ENCODE measurements at regions not wholly inside any gene's neighbourhood (a gene's known extent, or its start where the extent isn't known, plus 50 kb on each side); places are given as distances from the start of the nearest gene placed in this dataset.

DNA sequence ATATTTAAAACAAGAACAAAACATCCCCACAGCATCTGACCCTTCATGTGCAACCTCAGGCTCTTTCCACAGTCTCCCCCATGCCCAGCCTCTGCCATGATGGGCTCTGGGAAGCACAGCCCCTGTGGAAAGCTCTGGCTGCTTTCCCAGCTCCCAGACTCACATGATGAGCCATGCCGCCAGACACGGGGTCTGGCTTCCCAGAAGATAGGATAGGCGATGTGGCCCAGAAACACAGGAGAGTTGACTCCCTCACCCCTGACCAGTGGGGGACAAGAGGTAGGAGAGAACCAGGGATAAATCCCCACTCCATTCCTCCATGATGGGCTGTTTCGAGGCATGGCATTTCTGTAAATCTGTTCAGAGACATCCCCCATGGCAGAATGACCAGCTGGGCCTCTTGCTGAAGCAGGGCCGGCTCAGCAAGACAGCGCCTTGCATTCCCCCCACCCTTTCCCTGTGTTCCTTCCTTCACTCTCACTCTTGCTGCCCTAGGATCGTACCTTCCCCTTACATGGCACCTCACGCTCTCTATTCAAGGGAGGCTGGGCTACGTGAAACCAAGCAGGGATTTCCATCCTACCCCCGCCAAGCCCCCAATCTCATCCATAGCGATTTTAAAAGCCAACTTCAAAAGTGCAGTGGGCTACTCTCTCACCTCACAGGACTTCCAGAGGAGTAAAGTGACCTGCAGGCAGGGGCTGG is 192.4 kb downstream of the ABHD5 start:
- intact Hi-C loops (cut with DNase I) = loop anchor here (10.0 kb wide), 1 partner anchor 182 kb away; no protein-coding TSS in a partner anchor
- ATAC-seq = no peak
- no peak for DNase-seq (ENCODE audit: missing footprints)

- no peak for DNase-seq (ENCODE audit: missing footprints)
Observed at GRCh38 chr3:43883729-43884396, 193.1 kb downstream of the ABHD5 start.

DNA sequence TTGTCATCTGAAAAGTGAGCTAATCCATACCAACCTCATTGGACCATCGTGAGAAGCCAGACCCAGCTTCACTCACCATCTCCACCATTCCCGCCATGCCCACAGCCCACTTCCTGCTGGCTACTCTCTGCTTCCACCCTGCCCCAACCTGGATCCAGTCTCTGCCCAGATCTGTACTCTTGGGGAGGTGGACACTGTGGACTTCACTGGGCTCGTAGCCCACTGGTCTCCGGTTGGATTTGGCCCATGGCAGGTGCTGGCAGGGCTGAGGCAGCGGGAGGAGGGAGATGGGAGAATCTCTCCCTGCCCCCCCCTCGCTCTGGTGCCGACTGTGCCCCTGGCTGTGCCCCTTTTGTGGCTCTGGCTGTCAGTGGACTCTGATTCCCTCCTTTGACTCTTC is 193.8 kb downstream of the ABHD5 start:
- no peak for DNase-seq (ENCODE audit: missing footprints)
- no peak for ATAC-seq
- intact Hi-C loops (cut with DNase I) = loop anchor here (10.0 kb wide), 1 partner anchor 180 kb away; no protein-coding TSS in a partner anchor

More at GRCh38 chr3:43883729-43884396, 193.1 kb downstream of the ABHD5 start:
- ATAC-seq = peak; percentile 85
- intact Hi-C loops (cut with DNase I) = loop anchor here (10.0 kb wide), 1 partner anchor 181 kb away; no protein-coding TSS in a partner anchor

DNA sequence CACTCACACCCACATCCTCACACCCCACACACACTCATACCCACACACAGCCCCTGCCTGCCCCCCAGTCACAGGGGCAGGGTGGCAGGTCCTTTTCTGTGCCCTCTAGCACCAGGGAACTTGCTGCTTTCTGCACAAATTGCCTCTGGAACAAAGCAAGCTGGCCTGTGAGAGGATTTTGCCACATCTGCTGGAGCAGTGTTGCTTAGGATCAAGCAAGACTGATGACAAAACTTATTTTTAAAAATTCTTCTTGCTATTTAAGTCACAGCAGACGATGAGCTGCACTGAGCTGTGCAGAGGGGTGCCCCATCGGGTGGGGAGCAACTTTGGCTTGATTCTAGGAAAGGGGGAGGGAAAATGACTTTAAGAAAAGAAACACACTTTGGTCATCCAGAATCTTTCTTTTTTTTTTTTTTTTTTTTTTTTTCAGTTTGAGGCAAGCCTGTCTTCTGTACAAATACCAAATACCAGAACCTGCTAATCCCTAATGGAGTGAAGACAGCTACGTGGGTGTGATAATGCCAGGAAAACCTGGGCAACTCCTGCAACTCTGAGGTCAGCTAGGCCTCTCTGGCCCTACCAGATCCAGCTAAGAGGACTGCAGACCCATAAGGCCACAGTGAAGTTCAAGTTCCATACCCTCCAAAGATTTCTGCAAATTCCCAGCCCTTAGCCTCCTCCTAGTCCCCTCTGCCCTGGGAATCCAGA is 195.3 kb downstream of the ABHD5 start:
- ATAC-seq (no peak), DNase-seq (ENCODE audit: missing footprints) (no peak)
- intact Hi-C loops (cut with DNase I) = loop anchor here (10.0 kb wide), 1 partner anchor 179 kb away; no protein-coding TSS in a partner anchor

DNA sequence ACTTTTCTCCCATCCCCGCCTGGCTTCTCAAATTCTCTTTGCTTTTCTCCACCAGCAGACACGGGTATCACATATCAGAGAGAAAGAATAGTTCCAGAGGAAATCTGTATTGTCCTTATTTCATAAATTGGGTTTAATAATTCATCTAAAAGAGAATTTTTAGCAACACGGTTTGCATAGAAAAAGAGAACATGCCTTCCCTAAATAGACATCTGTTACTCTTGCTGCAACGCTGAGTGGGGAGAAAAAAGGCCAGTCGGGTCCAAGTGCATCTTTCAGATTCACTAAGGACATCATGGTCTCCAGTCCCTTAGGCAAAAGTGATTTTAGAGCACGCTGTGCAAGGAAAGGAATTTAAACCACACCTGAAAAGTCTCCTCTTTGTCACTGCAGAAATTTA is 201.3 kb downstream of the ABHD5 start:
- intact Hi-C loops (cut with DNase I) = no loop called here
- ATAC-seq = no peak
- no peak for DNase-seq (ENCODE audit: missing footprints)

- no peak for DNase-seq (ENCODE audit: missing footprints)
- intact Hi-C loops (cut with DNase I) = no loop called here
Observed at GRCh38 chr3:43892526-43892925, 201.8 kb downstream of the ABHD5 start.

DNA sequence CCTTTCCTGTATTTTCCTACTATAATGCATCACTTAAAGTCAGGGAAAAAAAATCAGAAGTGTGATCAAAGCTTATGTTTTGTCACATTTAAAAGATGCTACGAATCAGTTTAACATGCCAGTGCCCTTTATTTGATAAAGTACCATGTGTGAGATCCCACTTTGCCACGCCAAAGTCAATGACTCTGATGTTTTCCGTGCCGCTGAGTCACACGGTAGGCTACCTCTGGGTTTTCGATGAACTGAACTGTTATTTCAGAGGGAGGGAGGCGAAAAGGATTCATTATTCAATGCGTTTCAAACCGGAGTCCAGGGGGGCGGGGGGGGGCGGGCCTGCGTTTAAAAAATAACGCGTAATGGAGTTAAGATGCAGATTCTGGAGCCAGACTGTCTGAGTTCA is 203.0 kb downstream of the ABHD5 start:
- intact Hi-C loops (cut with DNase I) = no loop called here
- no peak for ATAC-seq
- no peak for DNase-seq (ENCODE audit: missing footprints)

More at GRCh38 chr3:43892526-43892925, 201.8 kb downstream of the ABHD5 start:
- ATAC-seq = no peak

DNA sequence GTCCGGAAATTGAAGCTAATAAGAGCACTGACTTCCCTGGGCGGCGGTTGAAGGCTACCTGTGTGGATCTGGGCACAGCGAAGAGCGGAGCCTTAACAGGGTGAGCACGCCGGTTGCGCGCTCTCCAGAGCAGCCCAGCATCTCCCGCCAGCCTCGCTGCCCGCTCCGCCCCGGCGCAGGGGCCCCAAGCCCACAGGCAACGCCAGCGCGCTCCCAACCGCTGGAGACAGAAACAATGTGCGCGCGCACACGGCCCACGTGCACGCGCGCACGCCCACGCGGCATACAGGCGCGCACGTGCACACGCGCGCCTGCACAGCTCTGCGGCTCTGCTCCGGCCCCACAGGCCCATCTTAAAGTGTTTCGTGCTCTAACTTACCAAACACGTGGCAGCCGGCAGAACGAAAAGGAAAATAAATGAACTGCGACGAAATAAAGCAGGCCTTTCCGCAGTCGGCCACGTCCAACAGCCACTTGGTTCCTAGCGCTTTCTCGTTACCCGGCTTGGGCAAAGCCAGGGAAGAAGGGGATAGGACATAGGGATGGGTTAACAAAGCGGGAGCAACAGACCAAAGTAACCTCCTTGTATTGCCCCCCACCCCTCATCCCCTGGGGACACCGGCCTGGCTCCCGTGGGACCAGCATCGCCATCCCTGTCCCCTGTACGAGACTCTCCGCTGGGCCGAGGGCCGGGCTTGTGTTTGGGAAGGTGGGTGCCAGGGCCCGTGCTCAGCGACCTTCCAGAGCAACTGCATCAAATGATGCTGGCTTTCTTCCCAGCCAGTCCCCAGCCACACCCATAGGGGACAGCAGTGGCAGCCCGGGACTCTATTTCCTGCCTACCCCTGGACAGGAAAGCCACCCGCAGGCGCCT is 203.7 kb downstream of the ABHD5 start:
- DNase-seq (ENCODE audit: missing footprints) (peak; percentile 75), ATAC-seq (peak; percentile 90)

DNA sequence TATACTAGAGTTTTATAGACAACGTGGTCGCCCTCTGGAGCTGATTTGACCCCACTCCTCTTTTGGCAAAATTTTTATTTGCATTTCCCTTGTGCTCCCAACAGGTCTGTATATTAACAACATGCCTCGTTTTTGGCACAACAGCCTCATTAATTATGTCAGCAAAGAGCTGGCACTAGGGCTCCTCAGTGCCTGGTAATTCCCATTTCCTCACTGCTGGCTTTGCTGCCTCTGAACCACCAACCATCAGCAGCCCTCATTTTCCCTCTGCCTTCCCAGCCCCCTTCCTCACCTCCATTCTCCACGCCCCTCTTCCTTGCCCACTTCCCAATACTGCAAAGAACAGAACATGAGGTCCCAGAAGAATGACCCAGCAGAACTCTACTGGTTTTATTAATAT is 204.8 kb downstream of the ABHD5 start:
- ATAC-seq (no peak), DNase-seq (ENCODE audit: missing footprints) (no peak)
- intact Hi-C loops (cut with DNase I) = no loop called here

More for the DNA sequence above, 203.7 kb downstream of the ABHD5 start:
- intact Hi-C loops (cut with DNase I) = no loop called here

- intact Hi-C loops (cut with DNase I) = no loop called here
- DNase-seq (ENCODE audit: missing footprints) (no peak), ATAC-seq (no peak)
Observed at GRCh38 chr3:43902415-43902814, 211.7 kb downstream of the ABHD5 start.

- DNase-seq (ENCODE audit: missing footprints) = no peak
- peak; percentile 53 for ATAC-seq
- intact Hi-C loops (cut with DNase I) = no loop called here
Observed at GRCh38 chr3:43905157-43905556, 214.4 kb downstream of the ABHD5 start.

DNA sequence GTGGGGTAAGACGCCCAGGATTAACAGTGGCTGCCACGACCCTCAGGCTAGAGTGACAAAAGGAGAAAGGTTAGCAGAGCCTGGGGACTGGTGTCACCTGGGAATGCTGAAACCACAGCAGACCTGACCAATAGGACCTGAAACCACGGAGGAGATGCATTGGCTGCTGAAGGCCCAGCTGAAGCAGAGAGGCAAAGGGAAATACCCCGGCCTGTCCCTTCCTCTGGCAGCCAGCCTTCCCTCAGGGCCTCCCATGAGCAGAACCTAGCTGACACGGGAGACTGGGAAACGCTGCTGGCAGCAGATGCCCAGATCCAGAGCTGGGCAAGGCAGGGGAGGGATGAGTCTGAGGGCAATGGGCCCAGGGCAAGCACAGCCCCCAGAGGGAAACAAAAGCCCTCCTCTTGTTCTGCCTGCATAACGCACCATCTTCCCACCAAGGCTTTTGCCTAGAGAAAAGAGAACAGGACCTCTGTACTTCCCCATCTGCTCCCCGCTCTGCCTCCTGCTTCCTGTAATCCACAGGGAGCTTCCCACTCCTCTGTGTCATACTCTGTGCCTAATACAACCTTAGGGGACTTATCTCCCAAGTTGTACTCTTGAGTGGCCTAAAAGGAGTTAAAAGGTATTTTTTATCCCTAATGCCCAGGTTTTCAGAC is 216.2 kb downstream of the ABHD5 start:
- DNase-seq (ENCODE audit: missing footprints) (no peak), ATAC-seq (no peak)
- intact Hi-C loops (cut with DNase I) = no loop called here

- no peak for ATAC-seq
Observed at GRCh38 chr3:43907508-43907858, 216.7 kb downstream of the ABHD5 start.

DNA sequence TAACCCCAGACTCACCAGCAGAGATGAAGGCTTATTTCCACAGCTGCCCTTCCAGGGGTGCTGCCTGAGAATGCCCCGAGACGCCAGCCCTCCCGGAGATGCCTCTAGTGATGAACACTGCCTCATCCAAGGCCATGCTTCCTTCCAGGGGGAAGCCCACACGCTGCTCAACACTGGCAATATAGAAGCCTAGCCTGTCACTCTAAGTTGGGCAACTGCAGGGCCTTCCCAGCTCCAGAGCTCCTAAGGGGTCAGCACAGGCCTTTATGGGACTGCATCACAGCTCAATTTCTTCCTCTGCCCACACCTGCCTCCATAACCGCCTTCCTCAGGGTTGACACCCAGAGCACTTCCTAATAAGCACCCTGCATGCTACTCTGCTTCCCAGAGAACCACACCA is 217.7 kb downstream of the ABHD5 start:
- no peak for ATAC-seq
- intact Hi-C loops (cut with DNase I) = no loop called here
- no peak for DNase-seq (ENCODE audit: missing footprints)

More at GRCh38 chr3:43907508-43907858, 216.7 kb downstream of the ABHD5 start:
- intact Hi-C loops (cut with DNase I) = no loop called here
- DNase-seq (ENCODE audit: missing footprints) = no peak

DNA sequence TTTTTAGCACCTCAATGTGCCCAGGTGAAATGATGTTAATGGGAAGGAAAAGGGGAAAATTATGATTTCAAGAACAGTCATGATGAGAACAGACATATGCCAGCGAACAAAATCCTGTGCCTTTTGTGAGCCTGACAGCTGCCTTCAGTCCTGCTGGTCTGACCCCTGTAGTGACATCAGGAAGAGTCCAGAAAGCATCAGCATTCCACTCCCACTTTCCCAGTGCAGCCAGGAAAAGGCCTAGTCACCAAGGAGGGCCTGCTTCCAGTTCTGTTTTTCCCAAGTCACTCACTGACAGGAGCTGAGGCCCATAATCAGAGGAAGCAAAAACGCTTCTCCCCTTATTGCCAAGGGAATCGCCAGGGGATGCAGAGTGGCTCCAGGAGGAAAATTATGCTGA is 218.4 kb downstream of the ABHD5 start:
- no peak for DNase-seq (ENCODE audit: missing footprints)
- intact Hi-C loops (cut with DNase I) = no loop called here
- ATAC-seq = peak; percentile 66

DNA sequence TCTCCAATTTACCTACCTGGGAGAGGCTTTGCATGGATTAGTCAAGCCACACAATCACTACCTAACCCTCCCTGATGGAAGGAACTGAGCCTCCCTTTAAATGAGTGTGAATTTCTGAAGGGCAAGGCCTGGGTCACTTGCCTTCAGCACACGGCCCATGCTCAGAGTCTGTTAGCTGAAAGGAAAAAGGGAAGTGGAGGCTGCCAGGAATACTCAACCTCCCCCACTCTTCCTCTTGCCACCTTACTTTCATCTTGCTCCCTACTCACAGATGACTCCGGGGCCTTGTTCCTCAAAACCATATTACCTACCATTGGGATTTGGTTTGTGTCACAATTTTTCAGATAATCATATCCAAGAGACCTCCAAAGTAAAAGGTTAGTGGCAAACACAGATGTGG is 220.0 kb downstream of the ABHD5 start:
- no peak for DNase-seq (ENCODE audit: missing footprints)
- intact Hi-C loops (cut with DNase I) = no loop called here
- ATAC-seq = no peak

DNA sequence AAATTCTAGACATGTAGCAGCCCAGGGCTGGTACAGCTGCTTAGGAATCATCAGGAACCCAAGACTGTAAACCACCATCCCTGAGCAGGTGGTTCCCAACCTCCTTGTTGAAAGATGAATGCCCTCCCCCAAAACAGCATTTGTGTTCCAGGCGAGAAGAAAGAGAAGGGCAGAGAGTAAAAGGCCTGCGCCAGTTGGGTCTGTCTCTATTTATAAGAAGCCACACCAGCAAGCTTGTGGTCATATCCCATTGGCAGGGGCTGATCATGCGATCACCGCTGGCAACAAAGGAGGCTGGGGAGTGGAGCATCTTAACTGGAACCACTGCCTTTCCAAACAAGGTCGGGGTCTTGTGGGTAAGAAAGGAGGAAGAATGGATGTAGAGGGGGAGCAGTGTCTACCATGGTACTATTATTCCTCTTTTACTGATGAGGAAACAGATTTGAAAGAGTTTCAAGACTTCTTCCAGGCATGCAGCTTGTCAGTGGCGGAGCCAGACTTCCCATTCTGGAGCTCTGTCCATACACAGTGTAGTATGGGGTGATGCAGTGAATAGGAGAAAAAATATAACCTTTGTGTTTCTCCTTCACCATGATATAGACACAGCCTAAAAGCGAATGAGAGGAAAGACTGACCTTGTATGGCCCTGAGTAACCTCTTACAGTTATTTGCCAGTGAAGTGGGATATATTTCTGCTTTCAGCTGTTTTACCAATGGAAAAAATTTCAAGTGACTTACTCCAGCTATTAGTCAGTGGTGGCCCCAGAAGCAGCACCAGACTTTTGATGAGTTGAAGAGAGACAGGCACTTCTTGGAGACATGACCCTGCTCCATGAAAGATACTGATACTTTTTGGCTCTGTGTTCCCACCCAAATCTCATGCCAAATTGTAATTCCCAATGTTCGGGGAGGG is 222.6 kb downstream of the ABHD5 start:
- intact Hi-C loops (cut with DNase I) = no loop called here
- DNase-seq (ENCODE audit: missing footprints) (no peak), ATAC-seq (no peak)
